ENCODE measurements at regions not wholly inside any gene's neighbourhood (a gene's known extent, or its start where the extent isn't known, plus 50 kb on each side); places are given as distances from the start of the nearest gene placed in this dataset.

DNA sequence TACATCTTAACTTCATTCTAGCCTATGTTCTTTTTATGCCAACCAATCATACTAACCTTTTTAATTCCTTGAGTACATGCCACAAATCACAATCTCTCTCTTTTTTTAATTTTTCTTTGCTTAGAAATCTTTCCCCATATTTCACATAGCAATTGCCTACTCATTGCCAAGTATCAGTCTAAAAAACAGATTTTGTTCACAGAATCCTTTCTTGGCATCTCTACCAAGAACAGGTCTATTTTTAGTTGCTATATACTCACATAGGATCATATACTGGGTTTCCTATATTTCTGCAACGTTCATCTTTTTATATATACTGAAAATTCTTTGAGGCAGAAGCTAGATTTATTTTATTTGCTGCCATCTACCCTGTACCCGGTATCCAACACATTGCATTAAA lies 292.1 kb downstream of the GASK1B start:
- TF ChIP-seq CTCF (IDR thresholded peaks at IDR 0.05): no peak
- TF ChIP-seq POLR2A (IDR thresholded peaks at IDR 0.05): no peak
- TF ChIP-seq POLR2AphosphoS5 (IDR thresholded peaks at IDR 0.05): no peak
